ENCODE measurements at regions not wholly inside any gene's neighbourhood (a gene's known extent, or its start where the extent isn't known, plus 50 kb on each side); places are given as distances from the start of the nearest gene placed in this dataset.

DNA sequence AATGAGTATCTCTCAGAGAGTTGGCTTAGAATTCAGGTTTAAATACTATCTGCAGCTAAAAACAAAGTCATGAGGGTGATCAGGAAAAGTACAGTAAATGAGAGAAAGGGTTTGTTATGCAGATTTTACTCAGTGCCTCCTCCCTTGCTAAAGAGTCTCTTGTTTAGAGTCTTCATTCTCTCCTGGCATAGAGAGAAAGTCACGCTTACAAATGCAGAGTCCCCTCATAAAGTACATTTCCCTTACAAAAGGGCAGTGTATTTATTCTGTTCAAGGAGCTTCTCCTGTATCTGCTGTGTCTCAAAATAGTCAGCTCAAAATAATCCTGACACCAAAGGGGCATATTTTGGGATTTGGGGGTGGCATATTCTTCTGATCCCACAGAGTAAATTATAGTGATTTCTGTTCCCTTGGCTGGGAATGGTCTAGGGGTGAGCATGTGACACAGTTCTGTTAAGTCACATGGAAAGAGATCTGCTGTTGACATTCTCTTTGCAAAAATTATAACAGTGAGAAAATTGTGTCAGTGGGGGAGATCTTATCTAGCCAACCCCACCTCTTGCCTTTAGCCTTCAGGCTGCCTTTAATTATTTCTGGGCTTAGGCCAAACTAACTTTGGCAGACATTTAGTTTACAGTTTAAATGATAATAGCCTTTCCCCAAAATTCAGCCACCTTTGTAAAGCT, 102.9 kb downstream of the MTNR1B start:
- ATAC-seq (no peak), DNase-seq (no peak)
- no peak overlapping the region for H3K4me3 ChIP-seq
- H3K4me1 ChIP-seq, result no peaks in the 10 kb centered on the region
- WGBS, 4 donors, result 81 to 95% (median 88%) methylated on average over 1 of the region's 1 CpG
- H3K36me3 ChIP-seq, result no peaks in the 10 kb centered on the region
- TF ChIP-seq CTCF (IDR thresholded peaks at IDR 0.05) (no peak), POLR2A (IDR thresholded peaks at IDR 0.05) (no peak)
- H3K27me3 ChIP-seq, result peaks cover 0 to 11% (median 0%) of the 10 kb centered on the region in 9 donors
- H3K27ac ChIP-seq, result no peak overlapping the region
- intact Hi-C loops (cut with DNase I), result no loop called here
- H3K9me3 ChIP-seq, result no peaks in the 10 kb centered on the region

DNA sequence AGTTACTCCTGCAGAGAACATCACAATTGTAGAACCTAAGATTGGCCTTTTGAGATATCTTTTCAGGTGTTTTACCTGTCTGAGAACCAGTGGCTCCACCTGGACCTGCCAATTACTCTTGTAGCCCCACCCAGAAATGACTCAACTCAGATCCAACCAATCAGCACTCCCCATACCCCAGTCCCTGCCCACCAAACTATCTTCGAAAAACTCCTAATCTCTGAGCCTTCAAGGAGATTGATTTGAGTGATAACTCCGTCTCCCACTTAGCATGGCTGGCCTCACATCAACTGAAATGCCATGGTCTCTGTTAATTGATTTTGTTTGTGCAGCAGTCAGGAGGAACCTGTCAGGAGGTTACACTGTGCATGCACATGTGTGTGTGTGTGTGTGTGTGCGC, 103.6 kb downstream of the MTNR1B start:
- intact Hi-C loops (cut with DNase I), result no loop called here
- no peak for TF ChIP-seq CTCF (IDR thresholded peaks at IDR 0.05)
- TF ChIP-seq POLR2A (IDR thresholded peaks at IDR 0.05), result no peak
- Histone ChIP-seq H3K4me1 (no peaks in the 10 kb centered on the region), H3K27me3 (peaks cover 0 to 11% (median 0%) of the 10 kb centered on the region in 9 donors), H3K36me3 (no peaks in the 10 kb centered on the region), H3K9me3 (no peaks in the 10 kb centered on the region), H3K27ac (no peak overlapping the region), H3K4me3 (no peak overlapping the region)
- DNase-seq, result no peak
- 52 to 70% (median 64%) methylated on average over 3 of the region's 3 CpGs for WGBS, 4 donors
- no peak for ATAC-seq

DNA sequence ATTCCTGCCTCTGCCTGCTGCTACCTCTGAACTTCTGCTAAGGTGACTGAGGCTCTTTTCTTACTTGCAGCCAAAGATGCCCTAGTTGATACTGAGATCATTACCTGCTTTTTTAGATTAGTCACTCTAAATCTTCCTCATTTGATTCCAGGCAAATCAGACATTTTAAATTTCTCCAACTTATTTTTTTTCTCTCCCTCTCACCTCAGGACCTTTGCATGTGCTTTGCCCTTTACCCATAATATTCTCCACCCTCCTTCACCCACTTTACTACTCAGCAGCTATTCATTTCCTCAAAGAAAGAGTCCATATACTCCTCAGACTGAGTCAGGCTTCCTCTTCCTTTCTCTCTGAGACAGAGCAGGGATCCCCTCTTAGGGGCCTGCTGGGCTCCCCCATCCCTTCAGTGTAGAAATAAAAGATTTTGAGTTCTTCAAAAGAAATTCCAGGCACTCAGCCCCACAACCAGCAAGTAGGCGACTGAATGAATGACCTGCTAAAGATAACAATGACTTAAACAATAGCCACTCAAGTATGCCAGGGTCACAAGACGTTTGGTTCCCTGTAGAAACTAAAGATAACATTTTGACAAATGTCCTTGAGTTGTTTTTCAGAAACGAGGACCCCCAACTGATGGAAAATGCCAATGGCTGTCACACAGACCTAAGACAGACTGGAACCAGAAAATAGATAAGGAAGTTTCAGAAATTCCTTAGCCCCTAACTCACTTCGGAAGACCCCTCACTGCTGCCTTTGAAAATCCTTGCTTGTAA, 104.2 kb downstream of the MTNR1B start:
- intact Hi-C loops (cut with DNase I), result no loop called here
- no peak overlapping the region for H3K4me3 ChIP-seq
- DNase-seq (no peak), ATAC-seq (no peak)
- 8 to 14% (median 11%) methylated on average over 4 of the region's 4 CpGs for WGBS, 4 donors
- no peaks in the 10 kb centered on the region for H3K36me3 ChIP-seq
- no peaks in the 10 kb centered on the region for H3K4me1 ChIP-seq
- no peak overlapping the region for H3K27ac ChIP-seq
- peaks cover 0 to 11% (median 0%) of the 10 kb centered on the region in 9 donors for H3K27me3 ChIP-seq
- H3K9me3 ChIP-seq, result no peaks in the 10 kb centered on the region
- no peak for TF ChIP-seq POLR2A (IDR thresholded peaks at IDR 0.05)
- no peak for TF ChIP-seq CTCF (IDR thresholded peaks at IDR 0.05)

GRCh38 chr11:93074352-93074751, 104.9 kb downstream of the MTNR1B start:
- intact Hi-C loops (cut with DNase I), result no loop called here
- no peak for ATAC-seq
- no peak for TF ChIP-seq POLR2A (IDR thresholded peaks at IDR 0.05)
- TF ChIP-seq CTCF (IDR thresholded peaks at IDR 0.05), result no peak

More at GRCh38 chr11:93074352-93074751, 104.9 kb downstream of the MTNR1B start:
- no peaks in the 10 kb centered on the region for H3K36me3 ChIP-seq
- WGBS, 4 donors, result 77 to 80% (median 79%) methylated on average over 10 of the region's 10 CpGs
- H3K9me3 ChIP-seq, result no peaks in the 10 kb centered on the region
- H3K27me3 ChIP-seq, result peaks cover 0 to 11% (median 0%) of the 10 kb centered on the region in 9 donors
- H3K27ac ChIP-seq, result no peak overlapping the region
- DNase-seq, result no peak
- H3K4me1 ChIP-seq, result no peaks in the 10 kb centered on the region
- no peak overlapping the region for H3K4me3 ChIP-seq
